Adrenal gland (tissue), 9 donors: ENCODE measurements at regions not wholly inside any gene's neighbourhood (a gene's known extent, or its start where the extent isn't known, plus 50 kb on each side); places are given as distances from the start of the nearest gene placed in this dataset.
A peak's percentile ranks its signal among the peaks of the same experiment; 100 is the strongest.

ENCODE experiments used
- DNase-seq, 7 donors: peaks; one replicate each; pipeline ENCODE4 v3.0.0-alpha.2; 2019 to 2020
- H3K27ac ChIP-seq, 5 donors: fragments of 200-600 bp; sonication (generic) in 4 of 5; 1 replicate in 3 of 5; 2 replicates in 2 of 5; pipeline versions ENCODE4 v1.5.1 to v1.8.0; 2016 to 2020; ENCODE audit warnings: mild to moderate bottlenecking in 1 of 5
- H3K27me3 ChIP-seq: fragments of 200-600 bp; 2 replicates; pipeline ENCODE4 v1.8.0; 2021
- H3K36me3 ChIP-seq, 2 donors: fragments of 200-600 bp; replicated peaks in 1 of 2; 1 replicate in 1 of 2; 2 replicates in 1 of 2; pipeline versions ENCODE4 v1.5.1 to v1.8.0; 2018 to 2022
- H3K4me1 ChIP-seq, 2 donors: fragments of 200-600 bp; replicated peaks in 1 of 2; 1 replicate in 1 of 2; 2 replicates in 1 of 2; pipeline versions ENCODE4 v1.5.1 to v1.8.0; 2018 to 2021
- H3K4me3 ChIP-seq, 4 donors: fragments of 200-600 bp; sonication (generic) in 3 of 4; one replicate each; pipeline ENCODE4 v1.5.1; 2016 to 2018
- H3K9me3 ChIP-seq, 3 donors: fragments of 200-600 bp; sonication (generic) in 1 of 3; replicated peaks in 1 of 3; 1 replicate in 2 of 3; 2 replicates in 1 of 3; pipeline versions ENCODE4 v1.5.1 to v1.8.0; 2016 to 2021
- CTCF ChIP-seq, 6 experiments: fragments of 450-650 bp in 4 of 6; fragments of 200-600 bp in 2 of 6; sonication (generic) in 1 of 6; IDR thresholded peaks; 1 replicate in 5 of 6; 2 replicates in 1 of 6; pipeline versions ENCODE4 v1.5.1 to v1.8.0; 2016 to 2021; ENCODE audit warnings: antibody characterized with exemption in 6 of 6, mild to moderate bottlenecking in 2 of 6, moderate library complexity in 1 of 6
- POLR2A ChIP-seq, 2 donors: fragments of 450-650 bp; IDR thresholded peaks; one replicate each; pipeline ENCODE4 v1.6.1; 2017; ENCODE audit warnings: antibody characterized with exemption in 2 of 2, mild to moderate bottlenecking in 2 of 2, moderate library complexity in 1 of 2
- WGBS, 4 donors: extraction: QIAGEN DNeasy Blood & Tissue Kit in 2 of 4; methylation state at CpG; one replicate each; pipeline versions ENCODE4 v1.1.5 to v1.1.7; 2013 to 2017; 5-methylcytosine and 5-hydroxymethylcytosine counted together
- intact Hi-C, 2 donors: fragments of 100-400 bp; cut with DNase I; formaldehyde crosslinking; loops; one replicate each; pipeline versions ENCODE4 v1.14.1 to v1.15.0; 2022 to 2023
- donor health status: healthy with polysubstance abuse.
- donor health status: Bipolar disorder and iron deficiency.
- donor health status: DM: yes; HTN: yes; CAD: no.
- donor health status: DM: no; HTN: no; CAD: no.
- donor health status: DM: no; HTN: no; CAD: no.

DNA sequence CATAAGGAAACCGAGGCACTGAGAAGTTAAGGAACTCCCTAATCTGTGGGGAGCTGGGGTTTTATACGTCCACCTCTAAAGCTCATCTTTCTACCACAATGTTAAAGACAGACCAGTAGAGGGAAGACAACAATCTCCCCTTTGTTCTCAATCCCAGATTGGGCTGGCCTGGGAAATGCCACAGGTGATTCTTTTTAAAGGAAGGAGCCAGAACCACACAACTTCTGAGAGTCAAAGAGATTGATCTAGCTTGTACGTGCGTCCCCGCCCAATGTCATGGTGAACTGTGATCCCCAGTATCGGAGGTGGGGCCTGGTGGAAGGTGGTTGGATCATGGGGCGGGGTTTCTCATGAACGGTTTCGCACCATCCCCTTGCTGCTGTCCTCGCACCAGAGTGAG is 81.8 kb upstream of the LCLAT1 start:
- TF ChIP-seq CTCF (IDR thresholded peaks at IDR 0.05) (no peak), POLR2A (IDR thresholded peaks at IDR 0.05) (no peak)
- no peak overlapping the region for H3K4me3 ChIP-seq
- 89 to 92% (median 90%) methylated on average over 9 to 10 of the region's 10 CpGs for WGBS, 4 donors
- no peaks in the 10 kb centered on the region for H3K27me3 ChIP-seq
- H3K36me3 ChIP-seq = no peaks in the 10 kb centered on the region
- H3K27ac ChIP-seq = no peak overlapping the region
- no peak for DNase-seq
- intact Hi-C loops = no loop called here
- peaks cover 0 to 14% of the 10 kb centered on the region in 2 donors for H3K4me1 ChIP-seq
- H3K9me3 ChIP-seq = no peaks in the 10 kb centered on the region

- WGBS, 4 donors = 48 to 67% (median 59%) methylated on average over 9 to 10 of the region's 10 CpGs
- Histone ChIP-seq H3K4me3 (no peak overlapping the region), H3K27me3 (no peaks in the 10 kb centered on the region), H3K4me1 (peaks cover 0 to 14% of the 10 kb centered on the region in 2 donors), H3K9me3 (no peaks in the 10 kb centered on the region), H3K36me3 (no peaks in the 10 kb centered on the region), H3K27ac (peak overlapping the region in 1 of 5 donors; percentile 52)
- intact Hi-C loops = no loop called here
- DNase-seq = no peak
- TF ChIP-seq CTCF (IDR thresholded peaks at IDR 0.05) (no peak), POLR2A (IDR thresholded peaks at IDR 0.05) (no peak)
These were observed 80.8 kb upstream of the LCLAT1 start for GRCh38 chr2:30366199-30366691.

- no peak for DNase-seq
- no peaks in the 10 kb centered on the region for H3K36me3 ChIP-seq
- 85 to 94% (median 88%) methylated on average over 8 to 9 of the region's 9 CpGs for WGBS, 4 donors
- TF ChIP-seq POLR2A (IDR thresholded peaks at IDR 0.05) (no peak), CTCF (IDR thresholded peaks at IDR 0.05) (no peak)
- H3K4me3 ChIP-seq = no peak overlapping the region
- H3K27ac ChIP-seq = peak overlapping the region in 1 of 5 donors; percentile 29
- H3K4me1 ChIP-seq = peaks cover 0 to 9% of the 10 kb centered on the region in 2 donors
- H3K9me3 ChIP-seq = no peaks in the 10 kb centered on the region
- intact Hi-C loops = no loop called here
- H3K27me3 ChIP-seq = no peaks in the 10 kb centered on the region
These were observed 79.6 kb upstream of the LCLAT1 start for GRCh38 chr2:30367232-30368070.

DNA sequence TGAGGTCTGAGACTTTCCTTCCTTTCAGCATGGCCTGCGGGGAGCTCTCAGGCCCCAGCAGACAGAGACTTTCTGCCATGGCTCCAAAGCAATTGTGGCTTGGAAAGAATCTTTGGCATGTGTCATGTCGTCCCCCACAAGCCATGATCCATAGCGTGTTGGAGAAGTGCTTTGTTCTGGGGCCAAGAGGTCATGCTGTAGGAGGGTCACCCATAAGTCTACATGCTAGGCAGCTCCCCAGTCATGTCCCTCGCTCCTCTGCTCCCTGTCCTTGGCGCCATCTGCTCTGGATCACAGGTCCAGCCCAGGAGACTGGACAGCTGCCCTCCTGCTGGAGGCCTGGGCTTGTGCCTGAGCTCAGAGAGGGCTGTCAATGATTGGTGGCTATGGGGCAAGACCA is 78.8 kb upstream of the LCLAT1 start:
- H3K9me3 ChIP-seq = no peaks in the 10 kb centered on the region
- no peaks in the 10 kb centered on the region for H3K27me3 ChIP-seq
- H3K4me1 ChIP-seq = peaks cover 0 to under 1% of the 10 kb centered on the region in 2 donors
- peak in 6 of 7 donors; percentile 16 to 76 (median 38) for DNase-seq
- no peak overlapping the region for H3K4me3 ChIP-seq
- H3K36me3 ChIP-seq = no peaks in the 10 kb centered on the region
- WGBS, 4 donors = 48 to 69% (median 68%) methylated on average over 3 to 5 of the region's 5 CpGs
- H3K27ac ChIP-seq = no peak overlapping the region
- TF ChIP-seq POLR2A (IDR thresholded peaks at IDR 0.05) (no peak), CTCF (IDR thresholded peaks at IDR 0.05) (no peak)
- intact Hi-C loops = no loop called here
